GM06990 (cell line): ENCODE measurements at regions not wholly inside any gene's neighbourhood (a gene's known extent, or its start where the extent isn't known, plus 50 kb on each side); places are given as distances from the start of the nearest gene placed in this dataset.

Source experiments
- DNase-seq: peaks from one replicate; pipeline ENCODE4 v3.0.0-alpha.2; 2011; ENCODE audit not compliant: insufficient read length; ENCODE audit errors: extremely low read depth
- H3K27me3 ChIP-seq: replicated peaks from 2 replicates; pipeline ENCODE4 v1.6.0; 2011; ENCODE audit warnings: low read length; ENCODE audit not compliant: control insufficient read depth, insufficient read depth
- H3K36me3 ChIP-seq: 2 replicates; pipeline ENCODE4 v1.5.1; 2011; ENCODE audit warnings: low read length; ENCODE audit not compliant: control insufficient read depth, insufficient read depth
- H3K4me3 ChIP-seq: replicated peaks from 2 replicates; pipeline ENCODE4 v1.5.1; 2011; ENCODE audit warnings: low read depth, mild to moderate bottlenecking, control low read depth, low read length
- CTCF ChIP-seq: IDR thresholded peaks from 2 replicates; pipeline ENCODE4 v1.5.1; 2011; ENCODE audit warnings: low read length, control low read depth, mild to moderate bottlenecking, inconsistent platforms; ENCODE audit not compliant: insufficient read depth, poor library complexity, severe bottlenecking

GRCh38 chrX:22395372-22395771 lies 122.7 kb downstream of the CBLL2 start:
- TF ChIP-seq CTCF = no peak
- Histone ChIP-seq H3K4me3 (no peak overlapping the region), H3K27me3 (no peaks in the 10 kb centered on the region), H3K36me3 (no peaks in the 10 kb centered on the region)
- no peak for DNase-seq

GRCh38 chrX:22396408-22396807 lies 123.7 kb downstream of the CBLL2 start:
- H3K4me3 ChIP-seq = no peak overlapping the region
- H3K36me3 ChIP-seq = no peaks in the 10 kb centered on the region
- H3K27me3 ChIP-seq = no peaks in the 10 kb centered on the region
- TF ChIP-seq CTCF = no peak
- DNase-seq = no peak

- no peak for DNase-seq
- no peaks in the 10 kb centered on the region for H3K27me3 ChIP-seq
- no peaks in the 10 kb centered on the region for H3K36me3 ChIP-seq
- TF ChIP-seq CTCF = no peak
- H3K4me3 ChIP-seq = no peak overlapping the region
These were observed 124.9 kb downstream of the CBLL2 start for GRCh38 chrX:22397566-22397965.

GRCh38 chrX:22399437-22400192 lies 126.9 kb downstream of the CBLL2 start:
- H3K4me3 ChIP-seq = no peak overlapping the region
- DNase-seq = no peak
- no peaks in the 10 kb centered on the region for H3K36me3 ChIP-seq
- no peak for TF ChIP-seq CTCF
- no peaks in the 10 kb centered on the region for H3K27me3 ChIP-seq

- DNase-seq = no peak
- H3K4me3 ChIP-seq = no peak overlapping the region
- no peaks in the 10 kb centered on the region for H3K27me3 ChIP-seq
- TF ChIP-seq CTCF = no peak
- H3K36me3 ChIP-seq = no peaks in the 10 kb centered on the region
These were observed 131.6 kb downstream of the CBLL2 start for GRCh38 chrX:22404297-22404696.
